HuH-7 (cell line): ENCODE measurements at regions not wholly inside any gene's neighbourhood (a gene's known extent, or its start where the extent isn't known, plus 50 kb on each side); places are given as distances from the start of the nearest gene placed in this dataset.

Experiments
- DNase-seq: peaks from one replicate; pipeline ENCODE4 v3.0.0; 2011; ENCODE audit warnings: low spot score

GRCh38 chr18:53817976-53818950 is 406.2 kb downstream of the MBD2 start:
- DNase-seq, result no peak

DNA sequence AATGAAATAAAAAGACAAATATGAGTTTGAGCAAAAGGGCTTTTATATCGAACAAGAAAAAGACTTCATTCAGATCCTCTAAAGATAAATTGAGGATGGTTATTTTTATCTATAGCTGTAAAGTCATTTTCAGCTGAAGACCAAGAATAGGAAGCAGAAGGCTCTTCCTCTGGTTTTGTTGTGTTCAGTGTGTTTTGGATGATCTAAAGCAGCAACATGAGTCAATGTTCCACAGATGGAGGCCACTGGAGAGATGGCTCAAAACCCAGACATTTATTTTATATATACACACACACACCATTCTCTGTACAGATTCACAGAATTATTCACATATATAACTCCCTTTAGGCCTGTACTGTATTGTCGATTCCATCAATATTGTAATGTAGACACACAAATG is 424.3 kb downstream of the MBD2 start:
- DNase-seq, result no peak

DNA sequence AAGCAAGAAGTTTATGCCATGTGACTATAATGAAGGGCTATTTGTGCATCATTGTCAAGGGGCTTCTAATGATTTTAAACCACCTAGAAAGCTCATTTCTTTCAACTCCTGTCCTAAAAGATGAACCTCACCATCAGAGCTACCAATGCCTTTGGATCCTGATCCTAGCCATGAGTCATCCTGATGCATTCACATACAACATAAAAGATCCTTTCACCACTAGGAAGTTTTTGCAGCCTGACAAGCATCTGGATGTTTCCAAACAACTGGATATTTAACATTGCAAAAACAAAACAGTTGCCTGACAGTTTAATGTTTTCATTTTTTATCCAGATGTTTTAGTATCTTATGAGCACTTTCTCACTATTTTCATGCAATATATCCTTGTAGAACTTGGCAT is 425.3 kb downstream of the MBD2 start:
- no peak for DNase-seq

- DNase-seq, result no peak
Measured at GRCh38 chr18:53798516-53798915, 426.0 kb downstream of the MBD2 start.

GRCh38 chr18:53797998-53798495 is 426.4 kb downstream of the MBD2 start:
- no peak for DNase-seq

DNA sequence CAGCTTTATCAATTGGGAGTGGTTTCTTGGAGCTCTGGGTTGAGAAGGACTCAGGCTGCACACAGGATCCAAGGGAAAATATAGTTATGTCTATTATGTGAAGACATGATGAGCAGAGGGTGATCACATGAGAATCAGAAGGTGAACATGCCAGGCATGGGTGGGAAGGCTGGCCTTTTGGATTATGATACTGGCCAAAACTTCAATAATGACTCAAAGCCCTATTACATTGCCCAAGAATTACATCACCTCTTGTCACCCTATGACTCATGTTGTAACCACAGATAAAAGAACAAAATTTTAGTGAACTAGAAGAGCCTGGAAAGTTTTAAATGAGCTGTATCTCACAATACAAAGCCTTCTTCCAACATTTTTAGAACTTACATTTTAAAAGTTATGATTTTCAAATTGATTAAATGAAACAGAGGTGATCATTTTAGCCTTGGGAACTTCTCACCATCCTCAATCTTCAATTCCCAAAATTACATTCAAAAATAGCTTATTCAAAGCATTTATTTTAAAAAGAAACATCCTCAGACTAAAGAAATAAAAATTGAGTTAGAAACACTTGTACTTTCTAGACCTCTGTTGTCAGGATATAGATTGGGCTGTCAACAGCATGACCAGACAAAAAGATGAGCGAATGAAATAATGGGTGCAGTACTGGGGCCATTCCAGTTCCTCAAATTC is 428.3 kb downstream of the MBD2 start:
- no peak for DNase-seq

DNA sequence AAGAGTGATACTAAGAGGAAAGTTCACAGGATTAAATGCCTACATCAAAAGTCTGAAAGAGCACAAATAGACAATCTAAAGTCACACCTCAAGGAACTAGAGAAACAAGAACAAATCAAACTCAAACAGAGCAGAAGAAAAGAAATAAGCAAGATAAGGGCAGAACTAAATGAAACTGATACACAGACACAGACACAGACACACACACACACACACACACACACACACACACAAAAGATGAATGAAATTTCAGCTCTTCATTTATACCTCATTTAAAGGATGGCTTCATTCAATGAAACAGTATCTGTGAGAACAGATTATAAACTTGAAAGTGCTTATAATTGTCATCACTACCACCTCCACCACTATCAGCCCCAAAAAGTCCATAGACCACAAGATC is 428.9 kb downstream of the MBD2 start:
- no peak for DNase-seq

DNA sequence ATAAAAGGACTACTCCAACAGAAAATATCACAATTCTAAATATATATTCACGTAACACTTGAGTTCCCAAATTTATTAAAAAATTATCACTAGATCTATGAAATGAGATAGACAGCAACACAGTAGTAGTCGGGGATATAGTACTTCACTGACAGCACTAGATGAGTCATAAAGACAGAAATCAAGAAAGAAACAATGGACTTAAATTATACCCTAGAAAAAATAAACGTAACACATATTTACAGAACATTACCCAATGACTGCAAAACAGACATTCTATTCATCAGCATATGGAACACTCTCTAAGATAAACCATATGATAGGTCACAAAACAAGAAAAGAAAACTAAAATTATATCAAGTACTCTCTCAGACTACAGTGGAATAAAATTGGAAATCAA is 429.4 kb downstream of the MBD2 start:
- no peak for DNase-seq

DNA sequence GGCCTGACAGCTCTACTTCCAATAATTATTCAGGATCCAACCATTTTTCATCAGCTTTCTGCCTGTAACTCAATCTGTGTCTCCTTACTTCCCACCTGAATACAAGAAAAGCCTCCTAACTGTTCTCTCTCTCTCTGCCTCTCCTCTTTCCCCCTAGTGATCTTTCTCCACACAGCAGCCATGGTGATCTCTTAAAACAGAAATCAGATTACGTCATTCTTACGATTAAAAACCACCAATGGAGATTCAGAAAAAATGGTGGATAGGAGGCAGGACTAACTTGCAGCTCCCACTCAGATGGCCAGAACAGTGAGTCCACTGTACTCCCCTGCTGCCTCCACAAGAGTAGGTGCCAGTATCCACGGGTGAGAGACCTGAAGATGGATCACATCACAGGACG is 431.7 kb downstream of the MBD2 start:
- no peak for DNase-seq

GRCh38 chr18:53790786-53791185 is 433.7 kb downstream of the MBD2 start:
- no peak for DNase-seq

DNA sequence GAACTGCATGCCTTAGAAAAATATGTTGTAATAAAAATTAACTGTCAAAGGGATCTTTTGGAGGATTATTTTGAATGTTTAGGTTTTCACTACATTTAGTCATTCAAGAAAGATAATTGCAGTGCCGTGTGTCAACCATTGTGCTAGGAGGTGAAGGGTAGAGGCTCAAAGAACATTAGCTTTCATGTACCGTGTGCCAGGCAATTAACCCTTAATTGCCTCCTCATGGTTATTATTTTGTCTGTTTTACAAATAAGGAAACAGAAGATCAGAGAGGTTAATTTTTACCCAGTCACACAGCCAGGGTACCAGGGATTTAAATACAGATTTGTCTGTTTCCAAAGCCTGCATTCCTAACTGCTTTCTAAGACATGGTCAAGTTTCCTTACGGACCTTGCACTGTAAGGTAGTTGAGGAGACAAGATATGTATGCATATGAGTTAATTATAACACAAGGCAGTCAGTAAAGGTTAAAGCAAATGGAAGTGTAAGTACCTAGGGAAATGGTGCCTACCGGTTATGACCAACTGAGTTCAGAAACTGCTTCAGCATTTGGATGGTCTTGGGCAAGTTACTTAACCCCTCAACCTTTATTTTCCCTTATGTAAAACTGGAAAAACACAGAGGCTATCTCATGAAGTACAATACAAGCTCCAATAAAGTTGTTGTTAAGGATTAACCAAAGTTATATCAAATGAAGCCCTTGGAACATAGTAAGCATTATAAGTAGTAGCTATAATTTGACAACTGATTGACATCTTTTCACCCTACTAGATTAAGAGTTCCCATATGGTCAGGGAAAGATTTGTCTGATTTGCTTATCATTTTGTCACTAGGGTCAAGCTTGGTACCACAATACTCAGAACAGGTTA is 434.9 kb downstream of the MBD2 start:
- no peak for DNase-seq

DNA sequence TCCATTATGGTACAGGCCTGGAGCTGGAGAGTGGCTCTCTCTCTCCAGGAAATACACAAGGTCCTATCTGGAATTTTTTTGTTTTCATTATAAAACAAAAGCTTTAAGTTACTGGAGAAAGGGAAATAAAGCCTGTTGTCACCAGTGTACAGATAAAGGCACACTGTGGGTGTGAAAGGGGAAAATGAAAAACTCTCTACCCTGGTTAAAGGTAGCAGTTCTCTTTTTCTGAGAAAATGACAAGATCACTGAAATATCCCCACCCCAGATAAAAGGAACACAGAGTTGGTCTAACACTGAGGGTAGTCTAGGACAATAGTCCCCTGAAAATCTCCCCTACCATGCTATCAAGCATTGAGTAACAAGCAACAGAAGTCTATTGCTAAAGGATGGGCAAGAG is 438.7 kb downstream of the MBD2 start:
- DNase-seq, result no peak

GRCh38 chr18:53784253-53784652 is 440.2 kb downstream of the MBD2 start:
- DNase-seq, result no peak

DNA sequence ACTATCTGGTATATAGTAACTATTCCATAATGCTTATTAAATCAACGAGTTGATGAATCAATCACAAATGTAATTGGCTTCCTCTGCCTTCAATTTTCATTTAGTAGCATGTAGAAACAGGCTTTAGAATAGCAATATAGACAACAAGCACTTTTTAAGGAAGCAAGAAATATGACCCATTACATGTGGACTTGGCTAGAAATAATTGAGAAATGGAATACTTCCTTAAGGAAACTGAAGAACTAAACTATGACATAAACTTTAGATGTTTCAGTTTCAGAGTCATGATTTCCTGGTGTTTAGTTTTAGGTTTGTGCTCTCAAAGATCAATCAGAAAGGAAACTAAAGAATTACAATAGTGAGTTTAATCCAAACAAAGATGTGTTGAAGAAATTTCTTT is 443.8 kb downstream of the MBD2 start:
- no peak for DNase-seq

DNA sequence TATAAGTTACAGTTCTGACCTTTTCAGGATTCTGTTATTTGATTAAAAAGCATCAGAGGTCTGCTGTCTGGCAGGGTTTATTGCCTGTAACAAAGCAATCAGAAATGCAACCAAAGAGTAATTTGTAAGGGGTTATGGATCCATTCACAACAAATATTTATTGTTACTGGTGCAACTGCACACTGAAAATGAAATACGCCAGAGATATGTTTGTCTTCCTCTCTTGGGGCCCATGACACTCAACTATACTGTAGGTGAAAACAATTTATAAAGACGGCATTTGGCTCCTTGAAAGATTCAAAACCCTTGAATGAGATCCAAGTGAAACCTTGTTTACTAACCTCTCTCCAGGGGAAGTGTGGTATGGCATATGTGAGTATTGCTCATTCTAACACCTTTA is 452.2 kb downstream of the MBD2 start:
- no peak for DNase-seq

DNA sequence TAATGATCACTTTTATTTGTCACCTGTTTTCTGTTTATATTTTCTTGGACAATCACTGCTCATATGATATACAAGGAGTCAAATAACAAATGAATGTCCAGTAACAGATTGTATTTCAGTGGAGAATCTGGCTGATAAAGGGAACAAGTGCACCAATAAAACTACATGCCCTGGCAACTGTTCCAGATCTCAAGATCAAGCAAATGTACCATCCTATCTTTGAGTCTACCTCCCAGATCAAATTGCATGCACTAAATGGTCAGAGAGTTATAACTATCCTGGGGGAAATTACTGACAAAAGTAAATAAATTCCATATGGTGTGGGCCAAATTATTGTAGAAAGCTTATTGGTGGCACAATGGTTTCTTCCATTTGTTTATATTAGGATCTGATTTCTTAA is 452.8 kb downstream of the MBD2 start:
- DNase-seq, result no peak

- DNase-seq, result no peak
Measured at GRCh38 chr18:53765211-53765610, 459.3 kb downstream of the MBD2 start.

GRCh38 chr18:53764086-53764485 is 460.4 kb downstream of the MBD2 start:
- DNase-seq, result no peak

DNA sequence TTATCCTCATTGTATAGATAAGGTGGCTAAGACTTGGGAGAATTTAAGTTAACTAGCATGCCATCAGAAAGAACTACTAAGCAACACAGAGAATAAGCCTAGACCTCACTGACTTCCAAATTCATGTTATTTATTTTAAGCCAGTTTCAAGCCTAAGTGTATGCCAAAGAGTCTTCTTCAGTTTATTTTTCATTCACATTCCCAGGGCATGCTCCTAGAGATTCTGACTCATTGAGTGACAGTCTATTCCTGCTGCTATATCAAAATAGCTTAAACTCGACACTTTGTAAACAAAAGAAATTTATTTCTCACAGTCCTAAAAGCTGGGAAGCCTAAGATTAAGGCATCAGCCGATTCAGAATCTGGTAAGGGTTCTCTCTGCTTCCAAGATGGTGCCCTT is 467.1 kb downstream of the MBD2 start:
- DNase-seq, result no peak

GRCh38 chr18:53756610-53756972 is 467.9 kb downstream of the MBD2 start:
- DNase-seq, result no peak

- DNase-seq, result no peak
Measured at GRCh38 chr18:53755914-53756609, 468.4 kb downstream of the MBD2 start.

- DNase-seq, result no peak
Measured at GRCh38 chr18:53754154-53754553, 470.3 kb downstream of the MBD2 start.
